Coronary artery (tissue), 2 donors: ENCODE measurements at regions not wholly inside any gene's neighbourhood (a gene's known extent, or its start where the extent isn't known, plus 50 kb on each side); places are given as distances from the start of the nearest gene placed in this dataset.

Source experiments
- DNase-seq: peaks from one replicate; pipeline ENCODE4 v3.0.0-alpha.2; 2017; ENCODE audit warnings: low spot score
- H3K27ac ChIP-seq, 2 donors: fragments of 200-600 bp; sonication (generic); one replicate each; pipeline ENCODE4 v1.5.1; 2016 to 2019
- H3K4me3 ChIP-seq: fragments of 200-600 bp; sonication (generic); 2 replicates; pipeline ENCODE4 v1.5.1; 2016; ENCODE audit warnings: mild to moderate bottlenecking, moderate library complexity
- CTCF ChIP-seq: fragments of 200-600 bp; sonication (generic); IDR thresholded peaks from one replicate; pipeline ENCODE4 v1.5.1; 2019; ENCODE audit warnings: antibody characterized with exemption

DNA sequence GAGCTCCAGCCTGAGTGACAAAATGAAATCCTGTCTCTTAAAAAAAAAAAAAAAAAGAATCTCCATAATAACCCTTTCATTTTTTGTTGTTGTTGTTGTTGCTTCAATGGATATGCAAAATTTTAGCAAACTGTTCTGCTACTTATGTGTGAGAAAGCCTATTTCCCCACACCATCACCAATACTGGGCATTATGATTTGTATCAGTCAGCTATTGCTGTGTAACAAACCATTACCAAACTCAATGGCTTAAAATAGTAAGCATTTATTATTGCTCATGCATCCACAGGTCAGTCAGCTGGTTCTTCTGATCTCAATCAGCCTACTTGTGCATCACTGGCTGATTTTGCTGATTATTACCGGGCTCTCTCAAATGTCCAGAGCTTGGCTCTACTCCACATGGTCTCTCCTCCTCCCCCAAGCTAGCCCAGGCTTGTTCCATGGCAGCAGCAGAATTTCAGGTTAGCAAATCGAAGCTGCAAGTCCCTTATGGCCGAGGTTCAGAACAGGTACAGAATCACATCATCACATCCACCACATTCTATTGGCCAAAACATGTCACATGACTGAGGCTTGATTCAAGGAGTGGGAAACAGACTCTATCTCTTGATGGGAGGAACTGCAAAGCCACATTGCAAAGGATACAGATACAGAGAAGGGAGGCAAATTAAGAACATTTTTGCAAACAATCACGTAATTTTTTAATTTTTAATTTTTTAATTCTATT lies 135.1 kb downstream of the MN1 start:
- no peak for TF ChIP-seq CTCF
- H3K4me3 ChIP-seq: no peak overlapping the region
- DNase-seq: no peak
- no peak overlapping the region for H3K27ac ChIP-seq

GRCh38 chr22:27667121-27667843 lies 134.3 kb downstream of the MN1 start:
- no peak overlapping the region for H3K4me3 ChIP-seq
- no peak for TF ChIP-seq CTCF
- H3K27ac ChIP-seq: peak overlapping the region in 1 of 2 donors; percentile 64
- no peak for DNase-seq

GRCh38 chr22:27668828-27669797 lies 132.4 kb downstream of the MN1 start:
- H3K27ac ChIP-seq: peak overlapping the region in 1 of 2 donors; percentile 31
- no peak for DNase-seq
- no peak for TF ChIP-seq CTCF
- H3K4me3 ChIP-seq: no peak overlapping the region

GRCh38 chr22:27669798-27670599 lies 131.6 kb downstream of the MN1 start:
- TF ChIP-seq CTCF: no peak
- DNase-seq: no peak
- Histone ChIP-seq H3K4me3 (no peak overlapping the region), H3K27ac (peak overlapping the region in 1 of 2 donors; percentile 31)

- TF ChIP-seq CTCF: no peak
- no peak for DNase-seq
- H3K4me3 ChIP-seq: no peak overlapping the region
- H3K27ac ChIP-seq: no peak overlapping the region
Observed at GRCh38 chr22:27670701-27671412, 130.7 kb downstream of the MN1 start.
